ENCODE measurements at regions not wholly inside any gene's neighbourhood (a gene's known extent, or its start where the extent isn't known, plus 50 kb on each side); places are given as distances from the start of the nearest gene placed in this dataset.

- TF ChIP-seq CTCF (IDR thresholded peaks at IDR 0.05) (peak in 1 of 6 experiments; percentile 16), POLR2A (IDR thresholded peaks at IDR 0.05) (no peak)
Observed at GRCh38 chr17:33712120-33712519, 419.0 kb upstream of the ASIC2 start.
